DMS79 (cell line): ENCODE measurements at regions not wholly inside any gene's neighbourhood (a gene's known extent, or its start where the extent isn't known, plus 50 kb on each side); places are given as distances from the start of the nearest gene placed in this dataset.

Experiments
- DNase-seq: peaks from one replicate; lab custom pipeline; 2025; lab: John Stamatoyannopoulos, UW

DNA sequence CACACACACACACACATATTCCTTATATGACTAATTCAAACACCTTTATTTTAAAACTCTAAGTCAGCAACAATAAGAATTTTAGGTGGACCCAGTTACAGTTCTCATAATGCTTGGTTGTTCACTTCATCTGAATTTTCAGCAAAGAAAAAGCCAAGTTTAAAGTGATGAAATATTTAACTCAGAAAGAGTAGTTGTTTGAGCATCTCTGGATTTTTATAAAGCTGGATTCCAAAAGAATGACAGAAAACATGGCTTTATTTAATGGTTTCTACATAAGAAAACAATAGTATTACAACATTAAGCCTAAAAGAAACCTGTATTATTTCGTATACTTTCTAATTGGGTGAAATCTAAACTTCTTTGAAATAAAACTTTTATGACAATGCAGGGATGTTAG is 54.2 kb upstream of the ADAMTS5 start:
- no peak for DNase-seq

DNA sequence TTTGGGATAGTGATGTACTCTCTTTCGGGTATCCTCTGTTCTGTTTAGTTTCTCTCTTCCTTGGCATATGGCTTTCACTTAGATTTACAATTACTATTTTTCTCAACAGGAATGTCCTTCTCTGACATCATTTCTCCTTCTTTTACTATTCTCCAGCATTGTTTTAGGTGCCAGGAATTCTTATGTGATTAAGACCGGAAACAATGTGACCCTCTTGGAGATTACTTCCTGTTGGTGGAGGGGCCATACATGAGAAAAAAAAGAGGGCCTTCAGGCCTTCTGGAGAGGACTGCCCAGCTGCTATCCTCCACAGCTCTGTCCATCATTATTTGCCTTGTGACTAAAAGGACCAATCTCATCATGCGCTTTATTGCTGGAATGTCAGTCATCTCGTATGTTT is 50.4 kb upstream of the ADAMTS5 start:
- DNase-seq = no peak
